Lower lobe of right lung (tissue), 2 donors: ENCODE measurements at regions not wholly inside any gene's neighbourhood (a gene's known extent, or its start where the extent isn't known, plus 50 kb on each side); places are given as distances from the start of the nearest gene placed in this dataset.
A peak's percentile ranks its signal among the peaks of the same experiment; 100 is the strongest.

Experiments
- ATAC-seq, 2 donors: fragments of 200-7000 bp; cut with Tn5 transposase; one replicate each; pipeline ENCODE4 v1.9.1; 2020 to 2022; ENCODE audit warnings: mild to moderate bottlenecking in 2 of 2, moderate library complexity in 2 of 2
- DNase-seq: peaks from one replicate; pipeline ENCODE4 v3.0.0-alpha.2; 2020
- H3K27ac ChIP-seq: fragments of 200-600 bp; one replicate; pipeline ENCODE4 v1.8.0; 2022
- H3K27me3 ChIP-seq: fragments of 200-600 bp; one replicate; pipeline ENCODE4 v1.8.0; 2022; ENCODE audit warnings: low read depth
- H3K36me3 ChIP-seq: fragments of 200-600 bp; one replicate; pipeline ENCODE4 v1.8.0; 2022; ENCODE audit warnings: mild to moderate bottlenecking
- H3K4me1 ChIP-seq: fragments of 200-600 bp; one replicate; pipeline ENCODE4 v1.8.0; 2022
- H3K4me3 ChIP-seq: fragments of 200-600 bp; one replicate; pipeline ENCODE4 v1.8.0; 2022; ENCODE audit warnings: mild to moderate bottlenecking
- H3K9me3 ChIP-seq: fragments of 200-600 bp; one replicate; pipeline ENCODE4 v1.8.0; 2022
- intact Hi-C: fragments of 100-400 bp; cut with DNase I; formaldehyde crosslinking; loops from one replicate; pipeline ENCODE4 v1.11.0; 2022
- TF ChIP-seq, protein P1 (sequence below): fragments of 200-600 bp; IDR thresholded peaks from one replicate; pipeline ENCODE4 v1.8.0; 2022; ENCODE audit warnings: antibody characterized with exemption, mild to moderate bottlenecking
- donor health status: DM: no; HTN: yes; CAD: no; lungs with severe emphysema.

DNA sequence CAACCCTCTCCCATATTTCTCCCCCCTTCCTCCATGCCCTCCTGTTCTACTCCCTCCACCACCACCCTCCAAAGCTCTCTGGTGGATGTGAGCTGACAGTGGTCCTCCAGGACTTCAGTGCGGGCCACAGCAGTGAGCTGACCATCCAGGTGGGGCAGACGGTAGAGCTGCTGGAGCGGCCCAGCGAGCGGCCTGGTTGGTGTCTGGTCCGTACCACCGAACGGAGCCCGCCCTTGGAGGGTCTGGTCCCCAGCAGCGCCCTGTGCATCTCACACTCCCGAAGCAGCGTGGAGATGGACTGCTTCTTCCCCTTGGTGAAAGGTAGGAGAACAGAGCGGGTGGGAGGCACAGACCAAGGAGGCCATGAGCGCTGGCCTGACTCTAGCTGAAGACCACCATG lies 167.5 kb upstream of the UMPS start:
- H3K4me1 ChIP-seq: peaks cover 19% of the 10 kb centered on the region

DNA sequence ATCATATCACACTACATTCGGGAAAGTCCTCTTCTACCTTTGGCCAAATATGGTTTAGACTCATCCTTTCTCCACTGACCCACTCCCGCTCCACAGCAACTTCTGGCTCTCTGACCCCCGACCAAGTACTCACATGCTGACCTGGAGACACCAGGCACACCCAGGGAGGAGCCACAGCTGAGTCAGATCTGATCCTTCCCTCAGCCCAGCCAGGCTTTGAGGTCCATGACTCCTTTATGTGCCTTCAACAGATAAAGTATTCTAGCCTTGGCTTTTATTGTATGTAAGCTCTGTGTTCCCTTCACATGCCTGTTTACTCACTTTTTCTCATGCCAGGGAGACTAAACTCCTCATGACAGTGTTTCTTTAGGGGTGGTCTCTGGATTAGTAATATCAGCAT lies 166.9 kb upstream of the UMPS start:
- Histone ChIP-seq H3K27ac (no peak overlapping the region), H3K36me3 (no peaks in the 10 kb centered on the region), H3K27me3 (no peaks in the 10 kb centered on the region), H3K4me3 (no peak overlapping the region), H3K9me3 (no peaks in the 10 kb centered on the region), H3K4me1 (peaks cover 17% of the 10 kb centered on the region)
- ATAC-seq: no peak
- intact Hi-C loops: loop anchor here (10.0 kb wide), 1 partner anchor 121 kb away; no protein-coding TSS in a partner anchor
- DNase-seq: no peak
- TF ChIP-seq, protein P1, sequence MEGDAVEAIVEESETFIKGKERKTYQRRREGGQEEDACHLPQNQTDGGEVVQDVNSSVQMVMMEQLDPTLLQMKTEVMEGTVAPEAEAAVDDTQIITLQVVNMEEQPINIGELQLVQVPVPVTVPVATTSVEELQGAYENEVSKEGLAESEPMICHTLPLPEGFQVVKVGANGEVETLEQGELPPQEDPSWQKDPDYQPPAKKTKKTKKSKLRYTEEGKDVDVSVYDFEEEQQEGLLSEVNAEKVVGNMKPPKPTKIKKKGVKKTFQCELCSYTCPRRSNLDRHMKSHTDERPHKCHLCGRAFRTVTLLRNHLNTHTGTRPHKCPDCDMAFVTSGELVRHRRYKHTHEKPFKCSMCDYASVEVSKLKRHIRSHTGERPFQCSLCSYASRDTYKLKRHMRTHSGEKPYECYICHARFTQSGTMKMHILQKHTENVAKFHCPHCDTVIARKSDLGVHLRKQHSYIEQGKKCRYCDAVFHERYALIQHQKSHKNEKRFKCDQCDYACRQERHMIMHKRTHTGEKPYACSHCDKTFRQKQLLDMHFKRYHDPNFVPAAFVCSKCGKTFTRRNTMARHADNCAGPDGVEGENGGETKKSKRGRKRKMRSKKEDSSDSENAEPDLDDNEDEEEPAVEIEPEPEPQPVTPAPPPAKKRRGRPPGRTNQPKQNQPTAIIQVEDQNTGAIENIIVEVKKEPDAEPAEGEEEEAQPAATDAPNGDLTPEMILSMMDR: no peak

More for the DNA sequence above, 167.5 kb upstream of the UMPS start:
- DNase-seq (no peak), ATAC-seq (no peak)
- Histone ChIP-seq H3K4me3 (no peak overlapping the region), H3K27me3 (no peaks in the 10 kb centered on the region), H3K9me3 (no peaks in the 10 kb centered on the region), H3K27ac (no peak overlapping the region), H3K36me3 (no peaks in the 10 kb centered on the region)
- intact Hi-C loops: loop anchor here (10.0 kb wide), 1 partner anchor 122 kb away; no protein-coding TSS in a partner anchor
- TF ChIP-seq, protein P1: no peak

DNA sequence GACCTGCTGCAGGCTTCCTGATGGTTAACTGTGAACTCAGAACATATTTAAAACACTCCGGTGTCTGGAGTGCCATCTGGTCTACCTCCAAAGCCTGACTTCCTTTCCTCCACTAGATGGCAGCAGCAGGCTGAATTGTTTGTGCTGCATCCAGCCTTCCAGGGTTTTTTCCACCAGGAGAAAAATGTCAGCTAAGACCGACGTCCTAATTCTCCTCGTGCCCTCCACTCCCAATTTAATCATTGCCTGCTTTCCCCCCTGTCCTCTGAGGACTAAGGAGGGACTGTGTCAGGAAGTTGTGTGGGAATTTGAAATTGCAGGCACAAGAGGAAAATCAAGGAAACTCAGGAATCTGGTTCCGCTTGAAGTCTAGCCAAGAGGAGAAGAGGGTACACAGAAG lies 165.2 kb upstream of the UMPS start:
- Histone ChIP-seq H3K36me3 (no peaks in the 10 kb centered on the region), H3K27me3 (no peaks in the 10 kb centered on the region), H3K4me1 (peaks cover under 1% of the 10 kb centered on the region), H3K27ac (no peak overlapping the region), H3K4me3 (no peak overlapping the region), H3K9me3 (no peaks in the 10 kb centered on the region)
- intact Hi-C loops: loop anchor here (10.0 kb wide), 1 partner anchor 120 kb away; no protein-coding TSS in a partner anchor
- TF ChIP-seq, protein P1: peak; percentile 90
- ATAC-seq: peak; percentile 70 to 86
- DNase-seq: peak; percentile 58

DNA sequence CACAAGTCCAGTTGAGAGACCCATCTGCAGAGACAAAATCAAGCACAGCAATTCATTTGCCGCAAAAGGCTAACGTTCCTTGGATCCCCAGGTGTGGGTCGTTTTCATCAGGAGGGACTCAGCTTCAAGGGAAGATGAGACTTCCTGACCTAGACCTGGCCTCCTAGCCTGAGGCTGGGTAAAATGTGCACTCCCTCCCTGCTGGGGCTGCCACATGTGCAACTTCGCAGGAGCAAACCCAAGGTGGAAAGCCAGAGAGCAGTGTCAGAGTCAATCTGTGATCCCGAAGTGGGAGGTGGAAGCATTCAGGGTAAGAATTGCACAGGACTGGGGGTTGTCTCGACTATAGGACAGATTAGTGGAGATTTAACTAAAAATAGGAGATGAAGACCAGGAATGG lies 164.7 kb upstream of the UMPS start:
- no peak for DNase-seq

DNA sequence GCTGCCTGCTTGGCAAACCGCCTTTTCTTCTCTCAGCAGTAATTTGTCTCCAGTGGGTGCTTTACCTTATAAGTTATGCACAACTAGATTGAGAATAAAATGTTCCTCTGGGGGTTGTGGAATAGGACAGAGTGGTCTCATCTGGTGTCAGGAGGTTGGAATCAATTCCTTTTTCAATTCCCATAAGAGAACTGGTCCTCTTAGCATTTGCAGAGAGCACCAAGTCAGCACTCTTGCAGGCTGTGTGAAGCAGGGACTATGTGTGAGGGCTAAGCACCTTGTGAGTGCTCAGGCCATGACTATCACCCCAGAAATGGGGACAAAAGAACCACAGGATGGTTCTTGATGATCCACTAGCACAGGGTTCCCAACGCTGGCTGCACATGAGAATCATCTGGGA lies 163.6 kb upstream of the UMPS start:
- Histone ChIP-seq H3K36me3 (no peaks in the 10 kb centered on the region), H3K4me1 (no peaks in the 10 kb centered on the region), H3K9me3 (no peaks in the 10 kb centered on the region), H3K27ac (no peak overlapping the region), H3K4me3 (no peak overlapping the region), H3K27me3 (no peaks in the 10 kb centered on the region)
- intact Hi-C loops: loop anchor here (10.0 kb wide), 1 partner anchor 118 kb away; no protein-coding TSS in a partner anchor
- TF ChIP-seq, protein P1: no peak
- ATAC-seq (no peak), DNase-seq (no peak)

More for the DNA sequence above, 164.7 kb upstream of the UMPS start:
- Histone ChIP-seq H3K27ac (no peak overlapping the region), H3K36me3 (no peaks in the 10 kb centered on the region), H3K9me3 (no peaks in the 10 kb centered on the region), H3K4me3 (no peak overlapping the region), H3K4me1 (no peaks in the 10 kb centered on the region), H3K27me3 (no peaks in the 10 kb centered on the region)
- TF ChIP-seq, protein P1: no peak
- intact Hi-C loops: loop anchor here (10.0 kb wide), 1 partner anchor 119 kb away; no protein-coding TSS in a partner anchor
- no peak for ATAC-seq
